ENCODE measurements at regions not wholly inside any gene's neighbourhood (a gene's known extent, or its start where the extent isn't known, plus 50 kb on each side); places are given as distances from the start of the nearest gene placed in this dataset.

GRCh38 chr10:128553755-128554154, 427.5 kb upstream of the MKI67 start:
- Histone ChIP-seq H3K9ac (ENCODE audit: low read depth in 1 of 2, low read length in 2 of 2) (no peak overlapping the region), H3K27ac (ENCODE audit: low read depth in 1 of 2, low read length in 2 of 2) (no peak overlapping the region), H3K36me3 (ENCODE audit: control insufficient read depth in 4 of 4, insufficient read depth in 3 of 4, low read depth in 1 of 4, low read length in 3 of 4) (no peaks in the 10 kb centered on the region), H3K9me3 (ENCODE audit: control insufficient read depth in 4 of 4, low read length in 3 of 4) (no peaks in the 10 kb centered on the region), H3K4me1 (ENCODE audit: control insufficient read depth in 4 of 4, insufficient read depth in 4 of 4, low read length in 3 of 4) (no peaks in the 10 kb centered on the region), H3K4me3 (ENCODE audit: low read depth in 1 of 3, low read length in 3 of 3) (no peak overlapping the region), H3K27me3 (ENCODE audit: control insufficient read depth in 4 of 4, insufficient read depth in 4 of 4, low read length in 3 of 4) (peaks cover 0 to 3% (median 0%) of the 10 kb centered on the region in 4 donors)
- 66% methylated on average over 2 of the region's 2 CpGs for WGBS
- no peak for DNase-seq (ENCODE audit: low spot score)
- TF ChIP-seq HNF4A (conservative IDR thresholded peaks at IDR 0.05) (no peak), YY1 (IDR thresholded peaks at IDR 0.05) (no peak), ATF3 (IDR thresholded peaks at IDR 0.05) (no peak), FOXA1 (IDR thresholded peaks at IDR 0.05) (no peak), JUND (IDR thresholded peaks at IDR 0.05) (no peak), GABPA (IDR thresholded peaks at IDR 0.05 in 1 of 2, conservative IDR thresholded peaks at IDR 0.05 in 1 of 2) (no peak), SP1 (IDR thresholded peaks at IDR 0.05) (no peak), RXRA (IDR thresholded peaks at IDR 0.05) (no peak), CTCF (IDR thresholded peaks at IDR 0.05; ENCODE audit: low read depth, low read length, missing input control) (no peak), FOXA2 (IDR thresholded peaks at IDR 0.05) (no peak), TAF1 (conservative IDR thresholded peaks at IDR 0.05) (no peak), NR2F2 (IDR thresholded peaks at IDR 0.05) (no peak)
- TF ChIP-seq, protein P1, sequence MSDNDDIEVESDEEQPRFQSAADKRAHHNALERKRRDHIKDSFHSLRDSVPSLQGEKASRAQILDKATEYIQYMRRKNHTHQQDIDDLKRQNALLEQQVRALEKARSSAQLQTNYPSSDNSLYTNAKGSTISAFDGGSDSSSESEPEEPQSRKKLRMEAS (IDR thresholded peaks at IDR 0.05): no peak

- TF ChIP-seq ATF3 (IDR thresholded peaks at IDR 0.05): no peak
- no peak for TF ChIP-seq JUND (IDR thresholded peaks at IDR 0.05)
- TF ChIP-seq TAF1 (conservative IDR thresholded peaks at IDR 0.05): no peak
- no peak for TF ChIP-seq SP1 (IDR thresholded peaks at IDR 0.05)
- TF ChIP-seq GABPA (IDR thresholded peaks at IDR 0.05 in 1 of 2, conservative IDR thresholded peaks at IDR 0.05 in 1 of 2): no peak
- TF ChIP-seq, protein P1 (IDR thresholded peaks at IDR 0.05): no peak
- no peak for TF ChIP-seq FOXA1 (IDR thresholded peaks at IDR 0.05)
- TF ChIP-seq EGR1 (IDR thresholded peaks at IDR 0.05; ENCODE audit: low read depth in 2 of 2): no peak
- no peak for TF ChIP-seq NR2F2 (IDR thresholded peaks at IDR 0.05)
- TF ChIP-seq RAD21 (IDR thresholded peaks at IDR 0.05): no peak
- no peak for TF ChIP-seq FOXA2 (IDR thresholded peaks at IDR 0.05)
- TF ChIP-seq YY1 (IDR thresholded peaks at IDR 0.05): no peak
- TF ChIP-seq, protein P2, sequence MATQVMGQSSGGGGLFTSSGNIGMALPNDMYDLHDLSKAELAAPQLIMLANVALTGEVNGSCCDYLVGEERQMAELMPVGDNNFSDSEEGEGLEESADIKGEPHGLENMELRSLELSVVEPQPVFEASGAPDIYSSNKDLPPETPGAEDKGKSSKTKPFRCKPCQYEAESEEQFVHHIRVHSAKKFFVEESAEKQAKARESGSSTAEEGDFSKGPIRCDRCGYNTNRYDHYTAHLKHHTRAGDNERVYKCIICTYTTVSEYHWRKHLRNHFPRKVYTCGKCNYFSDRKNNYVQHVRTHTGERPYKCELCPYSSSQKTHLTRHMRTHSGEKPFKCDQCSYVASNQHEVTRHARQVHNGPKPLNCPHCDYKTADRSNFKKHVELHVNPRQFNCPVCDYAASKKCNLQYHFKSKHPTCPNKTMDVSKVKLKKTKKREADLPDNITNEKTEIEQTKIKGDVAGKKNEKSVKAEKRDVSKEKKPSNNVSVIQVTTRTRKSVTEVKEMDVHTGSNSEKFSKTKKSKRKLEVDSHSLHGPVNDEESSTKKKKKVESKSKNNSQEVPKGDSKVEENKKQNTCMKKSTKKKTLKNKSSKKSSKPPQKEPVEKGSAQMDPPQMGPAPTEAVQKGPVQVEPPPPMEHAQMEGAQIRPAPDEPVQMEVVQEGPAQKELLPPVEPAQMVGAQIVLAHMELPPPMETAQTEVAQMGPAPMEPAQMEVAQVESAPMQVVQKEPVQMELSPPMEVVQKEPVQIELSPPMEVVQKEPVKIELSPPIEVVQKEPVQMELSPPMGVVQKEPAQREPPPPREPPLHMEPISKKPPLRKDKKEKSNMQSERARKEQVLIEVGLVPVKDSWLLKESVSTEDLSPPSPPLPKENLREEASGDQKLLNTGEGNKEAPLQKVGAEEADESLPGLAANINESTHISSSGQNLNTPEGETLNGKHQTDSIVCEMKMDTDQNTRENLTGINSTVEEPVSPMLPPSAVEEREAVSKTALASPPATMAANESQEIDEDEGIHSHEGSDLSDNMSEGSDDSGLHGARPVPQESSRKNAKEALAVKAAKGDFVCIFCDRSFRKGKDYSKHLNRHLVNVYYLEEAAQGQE (IDR thresholded peaks at IDR 0.05): no peak
- no peak for TF ChIP-seq HNF4G (IDR thresholded peaks at IDR 0.05)
- no peak for TF ChIP-seq HNF4A (conservative IDR thresholded peaks at IDR 0.05)
- TF ChIP-seq CTCF (IDR thresholded peaks at IDR 0.05; ENCODE audit: low read depth, low read length, missing input control): no peak
- TF ChIP-seq, protein P3, sequence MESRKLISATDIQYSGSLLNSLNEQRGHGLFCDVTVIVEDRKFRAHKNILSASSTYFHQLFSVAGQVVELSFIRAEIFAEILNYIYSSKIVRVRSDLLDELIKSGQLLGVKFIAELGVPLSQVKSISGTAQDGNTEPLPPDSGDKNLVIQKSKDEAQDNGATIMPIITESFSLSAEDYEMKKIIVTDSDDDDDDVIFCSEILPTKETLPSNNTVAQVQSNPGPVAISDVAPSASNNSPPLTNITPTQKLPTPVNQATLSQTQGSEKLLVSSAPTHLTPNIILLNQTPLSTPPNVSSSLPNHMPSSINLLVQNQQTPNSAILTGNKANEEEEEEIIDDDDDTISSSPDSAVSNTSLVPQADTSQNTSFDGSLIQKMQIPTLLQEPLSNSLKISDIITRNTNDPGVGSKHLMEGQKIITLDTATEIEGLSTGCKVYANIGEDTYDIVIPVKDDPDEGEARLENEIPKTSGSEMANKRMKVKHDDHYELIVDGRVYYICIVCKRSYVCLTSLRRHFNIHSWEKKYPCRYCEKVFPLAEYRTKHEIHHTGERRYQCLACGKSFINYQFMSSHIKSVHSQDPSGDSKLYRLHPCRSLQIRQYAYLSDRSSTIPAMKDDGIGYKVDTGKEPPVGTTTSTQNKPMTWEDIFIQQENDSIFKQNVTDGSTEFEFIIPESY (IDR thresholded peaks at IDR 0.05): no peak
- TF ChIP-seq RXRA (IDR thresholded peaks at IDR 0.05): no peak
Observed at GRCh38 chr10:128556182-128557110, 430.2 kb upstream of the MKI67 start.

More at GRCh38 chr10:128556182-128557110, 430.2 kb upstream of the MKI67 start:
- DNase-seq (ENCODE audit: low spot score): no peak
- Histone ChIP-seq H3K4me1 (ENCODE audit: control insufficient read depth in 4 of 4, insufficient read depth in 4 of 4, low read length in 3 of 4) (no peaks in the 10 kb centered on the region), H3K27me3 (ENCODE audit: control insufficient read depth in 4 of 4, insufficient read depth in 4 of 4, low read length in 3 of 4) (peaks cover 0 to 3% (median 0%) of the 10 kb centered on the region in 4 donors), H3K4me3 (ENCODE audit: low read depth in 1 of 3, low read length in 3 of 3) (no peak overlapping the region), H3K27ac (ENCODE audit: low read depth in 1 of 2, low read length in 2 of 2) (no peak overlapping the region), H3K9me3 (ENCODE audit: control insufficient read depth in 4 of 4, low read length in 3 of 4) (no peaks in the 10 kb centered on the region), H3K9ac (ENCODE audit: low read depth in 1 of 2, low read length in 2 of 2) (no peak overlapping the region), H3K36me3 (ENCODE audit: control insufficient read depth in 4 of 4, insufficient read depth in 3 of 4, low read depth in 1 of 4, low read length in 3 of 4) (no peaks in the 10 kb centered on the region)
- 68% methylated on average over 15 of the region's 15 CpGs for WGBS

All from liver (tissue), 8 donors.